Astrocyte (in vitro differentiated cells and primary cell): ENCODE measurements at regions not wholly inside any gene's neighbourhood (a gene's known extent, or its start where the extent isn't known, plus 50 kb on each side); places are given as distances from the start of the nearest gene placed in this dataset.

Experiments used
- DNase-seq: peaks from one replicate; pipeline ENCODE4 v3.0.0-alpha.2; 2010; ENCODE audit warnings: low read depth
- FAIRE-seq: peaks from 2 replicates; lab custom pipeline; 2011; peaks lifted over from hg19 to GRCh38; lab: Jason Lieb, UNC
- H2AFZ ChIP-seq: 2 replicates; pipeline ENCODE4 v1.6.0; 2012; ENCODE audit warnings: low read depth, low read length, inconsistent platforms
- H3K27ac ChIP-seq: 2 replicates; pipeline ENCODE4 v1.5.1; 2011; ENCODE audit warnings: low read depth, low read length, inconsistent platforms
- H3K27me3 ChIP-seq: 2 replicates; pipeline ENCODE4 v1.6.0; 2011; ENCODE audit warnings: low read length, inconsistent platforms; ENCODE audit not compliant: insufficient read depth
- H3K36me3 ChIP-seq: 2 replicates; pipeline ENCODE4 v1.5.1; 2011; ENCODE audit warnings: low read length, inconsistent platforms; ENCODE audit not compliant: insufficient read depth
- H3K4me1 ChIP-seq: 2 replicates; pipeline ENCODE4 v1.5.1; 2011; ENCODE audit warnings: low read length, inconsistent platforms; ENCODE audit not compliant: insufficient read depth
- H3K4me2 ChIP-seq: 2 replicates; pipeline ENCODE4 v1.6.0; 2012; ENCODE audit warnings: low read length, inconsistent platforms
- H3K4me3 ChIP-seq: 2 replicates; pipeline ENCODE4 v1.5.1; 2011; ENCODE audit warnings: low read depth, mild to moderate bottlenecking, low read length, inconsistent platforms; ENCODE audit not compliant: insufficient read depth
- H3K79me2 ChIP-seq: 2 replicates; pipeline ENCODE4 v1.6.0; 2012; ENCODE audit warnings: mild to moderate bottlenecking, low read length, inconsistent platforms; ENCODE audit not compliant: insufficient read depth
- H3K9ac ChIP-seq: 2 replicates; pipeline ENCODE4 v1.6.0; 2012; ENCODE audit warnings: mild to moderate bottlenecking, low read length, inconsistent platforms
- H3K9me3 ChIP-seq: 2 replicates; pipeline ENCODE4 v1.5.1; 2012; ENCODE audit warnings: low read depth, mild to moderate bottlenecking, low read length, inconsistent platforms; ENCODE audit not compliant: insufficient read depth
- H4K20me1 ChIP-seq: 2 replicates; pipeline ENCODE4 v1.6.0; 2012; ENCODE audit warnings: low read length, inconsistent platforms; ENCODE audit not compliant: insufficient read depth
- H3K27ac Mint-ChIP-seq: one replicate; pipeline ENCODE4 v1.8.0; 2021; ENCODE audit warnings: mild to moderate bottlenecking, mixed read lengths; ENCODE audit not compliant: unreplicated experiment
- H3K27me3 Mint-ChIP-seq: one replicate; pipeline ENCODE4 v1.8.0; 2021; ENCODE audit warnings: low read depth, mixed read lengths; ENCODE audit not compliant: unreplicated experiment
- H3K36me3 Mint-ChIP-seq: one replicate; pipeline ENCODE4 v1.8.0; 2021; ENCODE audit warnings: low read depth, mixed read lengths; ENCODE audit not compliant: unreplicated experiment
- H3K4me1 Mint-ChIP-seq: one replicate; pipeline ENCODE4 v1.8.0; 2021; ENCODE audit warnings: low read depth, mixed read lengths; ENCODE audit not compliant: unreplicated experiment
- H3K4me3 Mint-ChIP-seq: one replicate; pipeline ENCODE4 v1.8.0; 2021; ENCODE audit warnings: mild to moderate bottlenecking, moderate library complexity, mixed read lengths; ENCODE audit not compliant: unreplicated experiment
- H3K9me3 Mint-ChIP-seq: one replicate; pipeline ENCODE4 v1.8.0; 2021; ENCODE audit warnings: mild to moderate bottlenecking, mixed read lengths; ENCODE audit not compliant: unreplicated experiment
- CTCF ChIP-seq: IDR thresholded peaks from 2 replicates; pipeline ENCODE4 v1.5.1; 2011; ENCODE audit warnings: low read depth, mild to moderate bottlenecking, inconsistent platforms, low read length, moderate library complexity; ENCODE audit not compliant: insufficient read depth
- EZH2 ChIP-seq: IDR thresholded peaks from 2 replicates; pipeline ENCODE4 v1.6.1; 2012; ENCODE audit warnings: mild to moderate bottlenecking, low read length, inconsistent platforms; ENCODE audit not compliant: insufficient read depth

DNA sequence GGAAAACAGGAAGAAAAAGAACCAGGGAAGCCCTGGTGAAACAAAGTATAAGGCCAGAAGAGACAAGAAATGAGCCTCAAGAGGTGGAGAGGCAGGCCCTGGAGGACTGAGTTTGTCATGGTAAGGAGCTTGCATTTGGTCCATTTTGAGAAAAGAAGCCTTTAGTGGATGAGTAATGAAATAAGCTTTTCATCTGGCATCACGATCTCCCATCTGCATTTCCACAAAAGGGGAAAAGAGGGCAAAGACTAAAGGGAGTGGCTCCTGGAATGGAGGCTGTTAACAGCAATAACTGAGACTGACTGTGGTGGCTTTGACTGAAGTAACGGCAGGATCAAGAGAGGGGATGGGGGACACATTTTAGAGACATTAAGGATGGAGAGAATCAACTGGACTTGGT is 148.8 kb upstream of the NBEA start:
- no peak overlapping the region for H3K4me3 Mint-ChIP-seq
- H3K27me3 ChIP-seq: no peaks in the 10 kb centered on the region
- H3K9me3 ChIP-seq: no peaks in the 10 kb centered on the region
- no peak overlapping the region for H3K9ac ChIP-seq
- H3K27me3 Mint-ChIP-seq: peaks cover 4% of the 10 kb centered on the region
- no peak overlapping the region for H3K27ac Mint-ChIP-seq
- H3K36me3 Mint-ChIP-seq: no peaks in the 10 kb centered on the region
- FAIRE-seq (no peak), DNase-seq (no peak)
- no peaks in the 10 kb centered on the region for H3K36me3 ChIP-seq
- TF ChIP-seq CTCF (no peak), EZH2 (no peak)
- H3K4me1 Mint-ChIP-seq: no peaks in the 10 kb centered on the region
- H3K4me2 ChIP-seq: no peak overlapping the region
- peaks cover 8% of the 10 kb centered on the region for H3K9me3 Mint-ChIP-seq
- no peak overlapping the region for H3K27ac ChIP-seq
- no peak overlapping the region for H3K4me3 ChIP-seq
- no peaks in the 10 kb centered on the region for H3K79me2 ChIP-seq
- no peak overlapping the region for H2AFZ ChIP-seq
- no peaks in the 10 kb centered on the region for H3K4me1 ChIP-seq
- H4K20me1 ChIP-seq: no peaks in the 10 kb centered on the region

GRCh38 chr13:34803756-34804155 is 138.3 kb upstream of the NBEA start:
- no peaks in the 10 kb centered on the region for H3K36me3 Mint-ChIP-seq
- Histone ChIP-seq H3K4me3 (no peak overlapping the region), H2AFZ (no peak overlapping the region), H3K27ac (no peak overlapping the region), H4K20me1 (no peaks in the 10 kb centered on the region), H3K27me3 (no peaks in the 10 kb centered on the region), H3K79me2 (no peaks in the 10 kb centered on the region), H3K36me3 (no peaks in the 10 kb centered on the region), H3K9me3 (no peaks in the 10 kb centered on the region), H3K4me2 (no peak overlapping the region), H3K4me1 (no peaks in the 10 kb centered on the region), H3K9ac (no peak overlapping the region)
- no peaks in the 10 kb centered on the region for H3K27me3 Mint-ChIP-seq
- no peak overlapping the region for H3K27ac Mint-ChIP-seq
- FAIRE-seq: no peak
- no peak for DNase-seq
- TF ChIP-seq CTCF: no peak
- TF ChIP-seq EZH2: no peak
- H3K4me1 Mint-ChIP-seq: no peaks in the 10 kb centered on the region
- H3K9me3 Mint-ChIP-seq: no peaks in the 10 kb centered on the region
- H3K4me3 Mint-ChIP-seq: no peak overlapping the region

GRCh38 chr13:34805347-34805746 is 136.7 kb upstream of the NBEA start:
- TF ChIP-seq EZH2 (no peak), CTCF (no peak)
- H2AFZ ChIP-seq: no peak overlapping the region
- Mint-ChIP-seq H3K36me3 (no peaks in the 10 kb centered on the region), H3K9me3 (no peaks in the 10 kb centered on the region), H3K4me1 (no peaks in the 10 kb centered on the region), H3K27ac (no peak overlapping the region), H3K27me3 (no peaks in the 10 kb centered on the region), H3K4me3 (no peak overlapping the region)
- H3K27me3 ChIP-seq: no peaks in the 10 kb centered on the region
- DNase-seq (no peak), FAIRE-seq (no peak)
- H3K4me1 ChIP-seq: no peaks in the 10 kb centered on the region
- no peaks in the 10 kb centered on the region for H3K36me3 ChIP-seq
- H4K20me1 ChIP-seq: no peaks in the 10 kb centered on the region
- no peaks in the 10 kb centered on the region for H3K9me3 ChIP-seq
- no peak overlapping the region for H3K4me2 ChIP-seq
- no peaks in the 10 kb centered on the region for H3K79me2 ChIP-seq
- no peak overlapping the region for H3K27ac ChIP-seq
- H3K4me3 ChIP-seq: no peak overlapping the region
- no peak overlapping the region for H3K9ac ChIP-seq
